HepG2 (cell line): ENCODE measurements at regions not wholly inside any gene's neighbourhood (a gene's known extent, or its start where the extent isn't known, plus 50 kb on each side); places are given as distances from the start of the nearest gene placed in this dataset.

Experiments
- ATAC-seq: fragments of 200-7000 bp; cut with Tn5 transposase; 3 replicates; pipeline ENCODE4 v1.9.1; 2020; ENCODE audit warnings: mild to moderate bottlenecking, moderate library complexity
- BruUV-seq: library from RNA; stranded (reverse); fragments of 400-500 nt; replicated peaks from 2 replicates; lab custom pipeline; 2021; lab: Mats Ljungman, UMichigan
- CTCF ChIA-PET: fragments of 300-600 bp; formaldehyde crosslinking; extraction: SDS; loops from one replicate; lab custom pipeline; 2021; ENCODE audit warnings: low total read pairs, inconsistent platforms, low intra/inter-chr PET ratio; lab: Yijun Ruan, JAX
- POLR2A ChIA-PET: fragments of 350-600 bp; sonication (Branson Sonifier 250); formaldehyde crosslinking; loops from one replicate; lab custom pipeline; 2020; ENCODE audit warnings: antibody characterized with exemption, inconsistent platforms; lab: Yijun Ruan, JAX
- DNase-seq: peaks from one replicate; pipeline ENCODE4 v3.0.0-alpha.2; 2015; ENCODE audit warnings: low spot score
- FAIRE-seq: peaks from 3 replicates; lab custom pipeline; 2011; peaks lifted over from hg19 to GRCh38; lab: Jason Lieb, UNC
- H2AFZ ChIP-seq: one replicate; pipeline ENCODE4 v1.6.1; 2011; ENCODE audit warnings: low read length, inconsistent platforms
- H3K27ac ChIP-seq: fragments of 300-600 bp; 3 replicates; pipeline ENCODE4 v1.8.0; 2011; ENCODE audit warnings: mixed run types, mild to moderate bottlenecking, mixed read lengths, low read length, inconsistent platforms; ENCODE audit not compliant: insufficient read depth; ENCODE audit errors: extremely low read length
- H3K27me3 ChIP-seq, 2 experiments: fragments of 200-600 bp in 1 of 2; 2 replicates in 1 of 2; 3 replicates in 1 of 2; pipeline versions ENCODE4 v1.6.0 to v1.8.0; 2011; ENCODE audit warnings: low read length in 2 of 2, mild to moderate bottlenecking in 2 of 2, moderate library complexity in 2 of 2, inconsistent platforms in 1 of 2; ENCODE audit not compliant: insufficient read depth in 2 of 2, control insufficient read depth in 1 of 2
- H3K36me3 ChIP-seq, 2 experiments: fragments of 200-600 bp in 1 of 2; replicated peaks in 1 of 2; 2 replicates in 1 of 2; 3 replicates in 1 of 2; pipeline versions ENCODE4 v1.5.1 to v1.8.0; 2011; ENCODE audit warnings: low read length in 2 of 2, inconsistent platforms in 1 of 2; ENCODE audit not compliant: insufficient read depth in 2 of 2, control insufficient read depth in 1 of 2
- H3K4me1 ChIP-seq: 2 replicates; pipeline ENCODE4 v1.5.1; 2012; ENCODE audit warnings: low read length, inconsistent platforms; ENCODE audit not compliant: insufficient read depth
- H3K4me2 ChIP-seq: 2 replicates; pipeline ENCODE4 v1.6.0; 2011; ENCODE audit warnings: low read depth, low read length, inconsistent platforms
- H3K4me3 ChIP-seq, 3 experiments: fragments of 200-600 bp in 1 of 3; sonication (generic), shearing (Covaris generic) in 1 of 3; replicated peaks in 1 of 3; 2 replicates each; pipeline ENCODE4 v1.5.1; 2011 to 2016; ENCODE audit warnings: low read length in 3 of 3, inconsistent platforms in 2 of 3, low read depth in 2 of 3, mild to moderate bottlenecking in 2 of 3, control low read depth in 1 of 3, mixed read lengths in 1 of 3; ENCODE audit not compliant: insufficient read depth in 1 of 3
- H3K79me2 ChIP-seq: one replicate; pipeline ENCODE4 v1.6.1; 2011; ENCODE audit warnings: low read length, inconsistent platforms; ENCODE audit not compliant: insufficient read depth
- H3K9ac ChIP-seq: 2 replicates; pipeline ENCODE4 v1.6.0; 2011; ENCODE audit warnings: mild to moderate bottlenecking, low read depth, low read length, inconsistent platforms; ENCODE audit not compliant: insufficient read depth
- H3K9me3 ChIP-seq: 2 replicates; pipeline ENCODE4 v1.5.1; 2012; ENCODE audit warnings: mild to moderate bottlenecking, low read length
- H4K20me1 ChIP-seq: 2 replicates; pipeline ENCODE4 v1.6.0; 2011; ENCODE audit warnings: inconsistent platforms, mild to moderate bottlenecking, low read length, moderate library complexity; ENCODE audit not compliant: insufficient read depth
- AGO1 ChIP-seq: fragments of 200-400 bp; formaldehyde crosslinking; IDR thresholded peaks from 2 replicates; pipeline ENCODE4 v1.6.1; 2017; ENCODE audit warnings: mild to moderate bottlenecking, low read depth, low read length, moderate library complexity; ENCODE audit not compliant: poor library complexity, severe bottlenecking
- BCLAF1 ChIP-seq: fragments of 450-650 bp; IDR thresholded peaks from 2 replicates; pipeline ENCODE4 v1.6.1; 2017; ENCODE audit warnings: mild to moderate bottlenecking
- FOXA3 ChIP-seq: IDR thresholded peaks from 2 replicates; pipeline ENCODE4 v1.6.1; 2016; ENCODE audit warnings: missing genetic modification reagents, missing compliant biosample characterization
- GATAD1 ChIP-seq: IDR thresholded peaks from 2 replicates; pipeline ENCODE4 v1.6.1; 2016; ENCODE audit warnings: missing genetic modification reagents, missing compliant biosample characterization
- KLF11 ChIP-seq: IDR thresholded peaks from 2 replicates; pipeline ENCODE4 v1.6.1; 2016; ENCODE audit warnings: missing compliant biosample characterization
- NR2F2 ChIP-seq: IDR thresholded peaks from 2 replicates; pipeline ENCODE4 v1.6.1; 2012; ENCODE audit warnings: low read depth, inconsistent platforms, borderline replicate concordance
- RELA ChIP-seq: sonication (generic); formaldehyde crosslinking; IDR thresholded peaks from 2 replicates; pipeline ENCODE4 v1.4.0; 2020; ENCODE audit warnings: missing genetic modification reagents
- ZBTB1 ChIP-seq: sonication (generic); formaldehyde crosslinking; IDR thresholded peaks from 2 replicates; pipeline ENCODE4 v1.4.0; 2020; ENCODE audit warnings: missing genetic modification reagents, borderline replicate concordance
- ZNF10 ChIP-seq: sonication (generic); formaldehyde crosslinking; IDR thresholded peaks from 2 replicates; pipeline ENCODE4 v1.4.0; 2020; ENCODE audit warnings: mild to moderate bottlenecking, low read depth, missing genetic modification reagents, borderline replicate concordance
- ZNF3 ChIP-seq: IDR thresholded peaks from 2 replicates; pipeline ENCODE4 v1.7.0; 2017; ENCODE audit warnings: inconsistent platforms
- ZNF333 ChIP-seq: sonication (generic); formaldehyde crosslinking; IDR thresholded peaks from 2 replicates; pipeline ENCODE4 v1.4.0; 2020; ENCODE audit warnings: mild to moderate bottlenecking, missing genetic modification reagents, borderline replicate concordance
- WGBS: methylation state at CpG from one replicate; pipeline ENCODE4 v1.1.6; 2017; ENCODE audit warnings: low lambda C conversion rate; 5-methylcytosine and 5-hydroxymethylcytosine counted together
- in situ Hi-C: cut with HindIII; loops from 2 replicates; pipeline ENCODE4 v1.10.0; 2017; ENCODE audit warnings: low pct_unique_long_range_greater_than_20kb; ENCODE audit not compliant: extremely low pct_ligation_motif_present
- intact Hi-C: fragments of 100-400 bp; cut with micrococcal nuclease; formaldehyde crosslinking; loops from one replicate; pipeline ENCODE4 v1.10.0; 2022; ENCODE audit not compliant: unreplicated experiment
- TF ChIP-seq, protein P1 (sequence below): sonication (generic); formaldehyde crosslinking; IDR thresholded peaks from 2 replicates; pipeline ENCODE4 v1.4.0; 2020; ENCODE audit warnings: missing genetic modification reagents
- TF ChIP-seq, protein P2 (sequence below): sonication (generic); formaldehyde crosslinking; IDR thresholded peaks from 2 replicates; pipeline ENCODE4 v1.4.0; 2020; ENCODE audit warnings: missing genetic modification reagents
- TF ChIP-seq, protein P3 (sequence below): sonication (generic); formaldehyde crosslinking; IDR thresholded peaks from 2 replicates; pipeline ENCODE4 v1.8.0; 2022; ENCODE audit warnings: missing genetic modification reagents, low read depth, mild to moderate bottlenecking, borderline replicate concordance

- H3K27me3 ChIP-seq, result no peaks in the 10 kb centered on the region
- BruUV-seq, result no TSS peak
- CTCF ChIA-PET, result no interaction called here
- in situ Hi-C loops, result no loop called here
- H3K36me3 ChIP-seq, result no peaks in the 10 kb centered on the region
- TF ChIP-seq FOXA3 (no peak), KLF11 (CRISPR knock-in tag) (no peak), BCLAF1 (no peak), GATAD1 (CRISPR knock-in tag) (no peak), ZNF3 (CRISPR knock-in tag) (no peak), ZNF10 (no peak), NR2F2 (no peak), RELA (no peak), AGO1 (no peak), ZNF333 (CRISPR knock-in tag) (no peak), ZBTB1 (CRISPR knock-in tag) (no peak)
- TF ChIP-seq, protein P1, sequence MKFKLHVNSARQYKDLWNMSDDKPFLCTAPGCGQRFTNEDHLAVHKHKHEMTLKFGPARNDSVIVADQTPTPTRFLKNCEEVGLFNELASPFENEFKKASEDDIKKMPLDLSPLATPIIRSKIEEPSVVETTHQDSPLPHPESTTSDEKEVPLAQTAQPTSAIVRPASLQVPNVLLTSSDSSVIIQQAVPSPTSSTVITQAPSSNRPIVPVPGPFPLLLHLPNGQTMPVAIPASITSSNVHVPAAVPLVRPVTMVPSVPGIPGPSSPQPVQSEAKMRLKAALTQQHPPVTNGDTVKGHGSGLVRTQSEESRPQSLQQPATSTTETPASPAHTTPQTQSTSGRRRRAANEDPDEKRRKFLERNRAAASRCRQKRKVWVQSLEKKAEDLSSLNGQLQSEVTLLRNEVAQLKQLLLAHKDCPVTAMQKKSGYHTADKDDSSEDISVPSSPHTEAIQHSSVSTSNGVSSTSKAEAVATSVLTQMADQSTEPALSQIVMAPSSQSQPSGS (CRISPR knock-in tag), result no peak
- TF ChIP-seq, protein P2, sequence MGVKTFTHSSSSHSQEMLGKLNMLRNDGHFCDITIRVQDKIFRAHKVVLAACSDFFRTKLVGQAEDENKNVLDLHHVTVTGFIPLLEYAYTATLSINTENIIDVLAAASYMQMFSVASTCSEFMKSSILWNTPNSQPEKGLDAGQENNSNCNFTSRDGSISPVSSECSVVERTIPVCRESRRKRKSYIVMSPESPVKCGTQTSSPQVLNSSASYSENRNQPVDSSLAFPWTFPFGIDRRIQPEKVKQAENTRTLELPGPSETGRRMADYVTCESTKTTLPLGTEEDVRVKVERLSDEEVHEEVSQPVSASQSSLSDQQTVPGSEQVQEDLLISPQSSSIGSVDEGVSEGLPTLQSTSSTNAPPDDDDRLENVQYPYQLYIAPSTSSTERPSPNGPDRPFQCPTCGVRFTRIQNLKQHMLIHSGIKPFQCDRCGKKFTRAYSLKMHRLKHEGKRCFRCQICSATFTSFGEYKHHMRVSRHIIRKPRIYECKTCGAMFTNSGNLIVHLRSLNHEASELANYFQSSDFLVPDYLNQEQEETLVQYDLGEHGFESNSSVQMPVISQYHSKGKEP, result no peak
- TF ChIP-seq, protein P3, sequence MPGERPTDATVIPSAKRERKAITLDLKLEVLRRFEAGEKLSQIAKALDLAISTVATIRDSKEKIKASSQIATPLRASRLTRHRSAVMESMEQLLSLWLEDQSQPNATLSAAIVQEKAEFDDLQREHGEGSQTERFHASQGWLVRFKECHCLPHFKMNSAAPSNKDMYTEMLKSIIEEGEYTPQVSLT (CRISPR knock-in tag), result no peak
- TF ChIP-seq, all 625 proteins: peak for 0
- H2AFZ ChIP-seq, result no peak overlapping the region
- H4K20me1 ChIP-seq, result no peaks in the 10 kb centered on the region
- intact Hi-C loops, result no loop called here
- H3K4me2 ChIP-seq, result no peak overlapping the region; the same call in 1 of the 2 replicates
- H3K9ac ChIP-seq, result no peak overlapping the region
- DNase-seq, result no peak
- no peak for ATAC-seq
- FAIRE-seq, result no peak
- H3K4me3 ChIP-seq, result no peak overlapping the region
- WGBS, result 0% methylated on average over 1 of the region's 1 CpG
- H3K79me2 ChIP-seq, result no peaks in the 10 kb centered on the region
- H3K9me3 ChIP-seq, result no peaks in the 10 kb centered on the region
- POLR2A ChIA-PET, result no interaction called here
- H3K4me1 ChIP-seq, result peaks cover 14% of the 10 kb centered on the region
- H3K27ac ChIP-seq, result no peak overlapping the region
Measured at GRCh38 chr5:155504606-155505005, 491.1 kb downstream of the KIF4B start.
